AG09309 (cell line): ENCODE measurements at regions not wholly inside any gene's neighbourhood (a gene's known extent, or its start where the extent isn't known, plus 50 kb on each side); places are given as distances from the start of the nearest gene placed in this dataset.

Experiments used
- DNase-seq: peaks from one replicate; pipeline ENCODE4 v3.0.0-alpha.2; 2010; ENCODE audit warnings: low read depth
- H3K4me3 ChIP-seq: 2 replicates; pipeline ENCODE4 v1.5.1; 2011; ENCODE audit warnings: mild to moderate bottlenecking, low read depth, low read length, moderate library complexity; ENCODE audit not compliant: control insufficient read depth
- CTCF ChIP-seq: IDR thresholded peaks from 2 replicates; pipeline ENCODE4 v1.5.1; 2011; ENCODE audit warnings: mild to moderate bottlenecking, low read depth, low read length, inconsistent platforms; ENCODE audit not compliant: insufficient read depth, control insufficient read depth; ENCODE audit errors: missing control alignments

GRCh38 chr1:34320053-34320669, 143.5 kb downstream of the C1orf94 start:
- no peak for DNase-seq
- TF ChIP-seq CTCF, result no peak
- H3K4me3 ChIP-seq, result no peak overlapping the region

GRCh38 chr1:34322969-34323368, 146.3 kb downstream of the C1orf94 start:
- no peak for DNase-seq
- no peak for TF ChIP-seq CTCF

GRCh38 chr1:34324879-34325440, 148.3 kb downstream of the C1orf94 start:
- no peak overlapping the region for H3K4me3 ChIP-seq
- no peak for TF ChIP-seq CTCF
- DNase-seq, result no peak

More at GRCh38 chr1:34322969-34323368, 146.3 kb downstream of the C1orf94 start:
- no peak overlapping the region for H3K4me3 ChIP-seq

GRCh38 chr1:34328281-34328799, 151.6 kb downstream of the C1orf94 start:
- TF ChIP-seq CTCF, result no peak
- no peak overlapping the region for H3K4me3 ChIP-seq
- no peak for DNase-seq

- no peak overlapping the region for H3K4me3 ChIP-seq
- TF ChIP-seq CTCF, result no peak
- DNase-seq, result no peak
Observed at GRCh38 chr1:34330061-34330460, 153.4 kb downstream of the C1orf94 start.

GRCh38 chr1:34331020-34331926, 154.6 kb downstream of the C1orf94 start:
- H3K4me3 ChIP-seq, result no peak overlapping the region
- DNase-seq, result no peak
- TF ChIP-seq CTCF, result no peak
